G401.6 (cell line): ENCODE measurements at regions not wholly inside any gene's neighbourhood (a gene's known extent, or its start where the extent isn't known, plus 50 kb on each side); places are given as distances from the start of the nearest gene placed in this dataset.
"Not testable (repeated sequence)": the region's sequence is repeated elsewhere in the genome, so short reads cannot be mapped to it uniquely, and the experiment has no call there.

Experiments
- FAIRE-seq: peaks from 2 replicates; lab custom pipeline; 2012; peaks lifted over from hg19 to GRCh38; lab: Jason Lieb, UNC

DNA sequence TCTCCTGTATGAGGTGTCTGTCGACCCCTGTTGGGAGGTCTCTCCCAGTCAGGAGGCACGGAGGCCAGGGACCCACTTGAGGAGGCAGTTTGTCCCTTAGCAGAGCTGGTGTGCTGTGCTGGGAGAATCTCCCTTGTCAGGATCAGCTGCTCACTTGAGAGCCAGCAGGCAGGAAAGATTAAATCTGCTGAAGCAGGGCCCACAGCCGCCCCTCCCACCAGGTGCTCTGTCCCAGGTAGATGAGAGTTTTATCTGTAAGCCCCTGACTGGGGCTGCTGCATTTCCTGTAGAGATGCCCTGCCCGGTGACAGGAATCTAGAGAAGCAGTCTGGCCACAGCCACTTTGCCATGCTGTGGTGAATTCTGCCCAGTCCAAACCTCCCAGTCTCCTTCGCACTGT is 64.7 kb upstream of the SLC7A14 start:
- FAIRE-seq, result not testable (repeated sequence)

DNA sequence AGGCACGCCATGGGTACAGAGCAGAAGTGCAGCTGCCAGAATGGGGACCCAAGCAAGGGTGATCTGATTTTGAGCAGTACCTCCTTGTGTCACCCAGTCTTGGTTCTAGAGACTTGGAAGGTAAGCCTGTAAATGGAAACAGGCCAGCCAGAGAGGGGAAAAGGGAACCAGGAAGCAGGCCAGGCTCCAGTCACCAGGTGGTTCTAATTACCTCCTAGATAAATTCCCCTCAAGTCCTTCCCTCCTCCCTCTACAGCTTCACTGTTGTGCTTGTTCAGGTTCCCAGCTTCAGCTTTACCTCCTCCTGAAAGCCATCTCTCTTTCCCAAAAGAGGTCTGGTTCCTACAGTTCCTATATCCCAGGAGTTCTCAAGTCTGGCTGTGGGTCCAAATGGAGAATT is 58.8 kb upstream of the SLC7A14 start:
- FAIRE-seq, result no peak

DNA sequence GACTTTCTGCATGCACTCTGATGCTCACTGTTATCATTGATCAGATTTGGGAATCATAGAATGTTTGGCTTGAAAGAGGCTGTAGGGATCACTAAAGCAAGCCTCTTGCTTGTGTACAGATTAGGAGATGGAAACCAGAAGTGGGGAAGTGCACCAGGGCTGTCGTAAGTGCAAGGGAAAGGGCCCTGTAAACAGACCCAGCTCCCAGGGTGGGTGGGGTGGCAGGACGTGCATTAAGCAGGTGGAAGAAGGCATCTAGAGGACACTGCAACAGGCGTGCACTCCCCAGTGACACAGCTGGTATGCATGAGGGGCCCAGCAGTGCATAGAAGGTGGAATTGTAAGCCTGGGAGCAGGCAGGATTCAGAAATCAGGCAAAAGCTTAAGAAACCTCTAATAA is 58.0 kb upstream of the SLC7A14 start:
- FAIRE-seq, result no peak

GRCh38 chr3:170642882-170643601 is 57.2 kb upstream of the SLC7A14 start:
- no peak for FAIRE-seq

DNA sequence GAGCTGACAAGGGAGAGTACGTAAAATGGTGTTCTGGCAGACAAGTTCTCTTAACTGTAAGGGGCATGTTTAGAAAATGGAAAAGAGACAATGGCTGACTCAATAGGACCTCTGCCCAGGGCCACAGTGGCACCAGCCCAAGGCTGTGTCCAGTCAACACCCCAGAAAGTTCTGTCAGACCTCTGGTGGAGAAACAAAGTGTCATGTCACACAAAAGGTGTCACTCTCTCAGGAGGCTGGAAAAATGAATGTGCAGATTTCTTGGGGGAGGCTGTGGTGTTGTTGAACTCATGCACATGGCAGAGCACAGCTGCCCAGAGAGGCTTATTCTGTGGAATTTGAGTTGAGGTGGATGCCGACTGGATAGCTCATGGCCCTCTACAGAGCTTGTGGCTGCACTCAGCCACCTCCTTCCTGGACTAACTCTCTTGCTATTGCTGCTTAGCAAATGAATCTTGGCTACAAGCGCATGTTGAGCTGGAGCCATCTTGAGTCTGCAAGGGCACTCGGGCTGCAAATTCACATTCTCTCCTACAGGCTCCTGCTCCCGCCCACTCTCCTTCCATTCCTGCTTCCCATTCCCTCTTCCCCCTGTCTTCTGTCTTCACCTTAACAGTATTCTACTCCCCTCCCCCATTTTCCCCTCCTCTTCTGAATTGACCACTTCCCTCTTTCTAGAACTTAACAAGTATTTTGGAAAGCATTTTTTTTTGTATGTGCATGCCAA is 55.8 kb upstream of the SLC7A14 start:
- no peak for FAIRE-seq

DNA sequence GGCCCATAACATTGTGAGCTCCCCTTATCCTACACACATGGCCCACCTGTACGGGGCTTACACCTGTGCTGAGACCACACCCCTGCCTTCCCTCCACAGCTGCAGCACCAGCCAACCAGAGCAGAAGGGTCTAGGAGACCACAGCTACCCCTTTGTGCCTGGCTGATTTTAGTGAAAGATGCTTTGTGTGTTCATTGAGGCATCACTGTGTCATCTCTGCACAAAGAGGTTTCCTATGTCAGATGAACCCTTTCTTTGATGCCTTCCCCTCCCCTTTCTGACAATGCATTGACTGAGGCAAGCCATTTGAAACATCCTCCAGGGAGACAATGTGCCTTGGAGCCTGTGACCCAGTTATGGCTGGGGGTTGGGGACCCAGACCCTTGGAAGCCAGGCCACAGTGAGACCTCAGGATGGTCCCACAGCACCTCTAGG is 54.9 kb upstream of the SLC7A14 start:
- FAIRE-seq, result no peak

DNA sequence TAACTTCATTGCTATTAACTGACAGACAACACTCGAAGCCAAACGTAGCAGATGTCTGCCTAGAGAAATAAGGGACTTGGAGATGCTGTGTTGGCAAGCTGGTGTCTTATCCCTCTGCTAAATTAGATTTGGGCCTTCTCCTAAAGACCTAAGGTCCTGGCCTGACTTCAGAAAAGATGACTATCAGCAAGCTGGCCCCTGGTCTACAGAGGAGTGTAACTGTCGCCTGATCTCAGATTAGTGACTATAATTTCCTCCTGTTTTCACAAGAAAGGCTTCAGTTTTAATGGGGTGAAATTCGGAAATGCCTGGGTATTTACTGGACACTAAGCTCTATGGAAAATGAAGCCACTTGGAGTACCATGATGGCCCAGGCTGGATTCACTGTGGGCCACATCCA is 53.1 kb upstream of the SLC7A14 start:
- no peak for FAIRE-seq

DNA sequence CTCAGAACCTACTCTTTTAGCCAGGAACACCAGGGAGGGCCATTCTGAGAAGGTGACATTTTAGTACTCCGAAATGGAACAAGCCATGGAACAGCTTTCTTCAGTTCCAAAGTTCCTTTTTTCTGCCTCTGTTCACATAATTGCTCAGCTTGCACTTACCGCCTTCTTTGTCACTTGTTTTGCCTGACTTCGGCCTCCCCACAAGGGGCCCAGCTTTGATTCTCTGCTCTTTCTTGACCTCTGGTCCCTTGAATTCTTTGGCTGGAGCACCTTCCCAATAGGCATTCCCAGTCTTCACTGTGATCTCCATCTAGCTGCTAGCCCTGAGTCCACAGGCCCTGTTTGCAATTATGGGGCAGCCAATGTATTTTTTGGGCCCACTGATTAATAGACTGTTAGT is 51.4 kb upstream of the SLC7A14 start:
- no peak for FAIRE-seq

GRCh38 chr3:170636400-170636973 is 50.6 kb upstream of the SLC7A14 start:
- FAIRE-seq, result no peak
